Prostate gland (tissue), 2 donors: ENCODE measurements at regions not wholly inside any gene's neighbourhood (a gene's known extent, or its start where the extent isn't known, plus 50 kb on each side); places are given as distances from the start of the nearest gene placed in this dataset.

Experiments used
- DNase-seq: peaks from one replicate; pipeline ENCODE4 v3.0.0-alpha.2; 2019; ENCODE audit warnings: low spot score
- H3K27ac ChIP-seq, 2 donors: fragments of 200-600 bp; sonication (generic); 2 replicates each; pipeline ENCODE4 v1.5.1; 2017 to 2019
- H3K27me3 ChIP-seq: fragments of 200-600 bp; sonication (generic); replicated peaks from 2 replicates; pipeline ENCODE4 v1.5.1; 2019; ENCODE audit not compliant: insufficient read depth
- H3K36me3 ChIP-seq, 2 donors: fragments of 200-600 bp; sonication (generic); 1 replicate in 1 of 2; 2 replicates in 1 of 2; pipeline versions ENCODE4 v1.5.1 to v1.8.1; 2017 to 2019
- H3K4me1 ChIP-seq: fragments of 200-600 bp; sonication (generic); replicated peaks from 2 replicates; pipeline ENCODE4 v1.5.1; 2019
- H3K4me3 ChIP-seq, 2 donors: fragments of 200-600 bp; sonication (generic); 2 replicates each; pipeline ENCODE4 v1.5.1; 2017 to 2019
- H3K9me3 ChIP-seq: fragments of 200-600 bp; sonication (generic); 2 replicates; pipeline ENCODE4 v1.5.1; 2017
- CTCF ChIP-seq, 4 experiments: fragments of 200-600 bp in 2 of 4; fragments of 450-650 bp in 2 of 4; sonication (generic) in 2 of 4; IDR thresholded peaks; 1 replicate in 3 of 4; 2 replicates in 1 of 4; pipeline ENCODE4 v1.5.1; 2016 to 2019; ENCODE audit warnings: antibody characterized with exemption in 4 of 4, mild to moderate bottlenecking in 2 of 4, moderate library complexity in 2 of 4
- POLR2A ChIP-seq: fragments of 450-650 bp; IDR thresholded peaks from one replicate; pipeline ENCODE4 v1.6.1; 2016; ENCODE audit warnings: antibody characterized with exemption, mild to moderate bottlenecking
- POLR2AphosphoS5 ChIP-seq: sonication (generic); formaldehyde crosslinking; IDR thresholded peaks from one replicate; pipeline ENCODE4 v1.6.1; 2017; ENCODE audit warnings: antibody characterized with exemption
- WGBS: methylation state at CpG from one replicate; pipeline ENCODE4 v1.1.5; 2018; 5-methylcytosine and 5-hydroxymethylcytosine counted together
- intact Hi-C: fragments of 100-400 bp; cut with DNase I; formaldehyde crosslinking; loops from one replicate; pipeline ENCODE4 v1.14.2; 2022

- Histone ChIP-seq H3K9me3 (no peaks in the 10 kb centered on the region), H3K36me3 (no peaks in the 10 kb centered on the region), H3K4me1 (no peaks in the 10 kb centered on the region), H3K4me3 (no peak overlapping the region), H3K27ac (no peak overlapping the region), H3K27me3 (no peaks in the 10 kb centered on the region)
- DNase-seq: no peak
- WGBS: 73% methylated on average over 6 of the region's 6 CpGs
- TF ChIP-seq POLR2A (no peak), POLR2AphosphoS5 (no peak), CTCF (IDR thresholded peaks at IDR 0.05) (no peak)
- intact Hi-C loops: no loop called here
These were observed 101.6 kb upstream of the PTPN3 start for GRCh38 chr9:109599711-109600110.

- H3K27me3 ChIP-seq: no peaks in the 10 kb centered on the region
- no peaks in the 10 kb centered on the region for H3K4me1 ChIP-seq
- DNase-seq: no peak
- no peak for TF ChIP-seq CTCF (IDR thresholded peaks at IDR 0.05)
- no peak for TF ChIP-seq POLR2A
- TF ChIP-seq POLR2AphosphoS5: no peak
- no peak overlapping the region for H3K27ac ChIP-seq
- no peaks in the 10 kb centered on the region for H3K9me3 ChIP-seq
- H3K36me3 ChIP-seq: no peaks in the 10 kb centered on the region
- no peak overlapping the region for H3K4me3 ChIP-seq
- intact Hi-C loops: no loop called here
- WGBS: 40% methylated on average over 2 of the region's 2 CpGs
These were observed 102.0 kb upstream of the PTPN3 start for GRCh38 chr9:109600142-109600541.

- no peak for DNase-seq
- Histone ChIP-seq H3K36me3 (no peaks in the 10 kb centered on the region), H3K4me3 (no peak overlapping the region), H3K27ac (no peak overlapping the region), H3K9me3 (no peaks in the 10 kb centered on the region), H3K27me3 (no peaks in the 10 kb centered on the region), H3K4me1 (no peaks in the 10 kb centered on the region)
- WGBS: 100% methylated on average over 1 of the region's 1 CpG
- TF ChIP-seq POLR2A (no peak), POLR2AphosphoS5 (no peak), CTCF (IDR thresholded peaks at IDR 0.05) (no peak)
- intact Hi-C loops: no loop called here
These were observed 103.1 kb upstream of the PTPN3 start for GRCh38 chr9:109601181-109601580.

- DNase-seq: no peak
- no peaks in the 10 kb centered on the region for H3K36me3 ChIP-seq
- WGBS: 46% methylated on average over 4 of the region's 4 CpGs
- H3K27ac ChIP-seq: no peak overlapping the region
- no peak overlapping the region for H3K4me3 ChIP-seq
- no peaks in the 10 kb centered on the region for H3K9me3 ChIP-seq
- H3K27me3 ChIP-seq: no peaks in the 10 kb centered on the region
- H3K4me1 ChIP-seq: no peaks in the 10 kb centered on the region
- no peak for TF ChIP-seq POLR2A
- no peak for TF ChIP-seq POLR2AphosphoS5
- TF ChIP-seq CTCF (IDR thresholded peaks at IDR 0.05): no peak
- intact Hi-C loops: no loop called here
These were observed 104.9 kb upstream of the PTPN3 start for GRCh38 chr9:109602987-109603386.

- H3K9me3 ChIP-seq: no peaks in the 10 kb centered on the region
- 42% methylated on average over 6 of the region's 6 CpGs for WGBS
- no peak overlapping the region for H3K4me3 ChIP-seq
- H3K4me1 ChIP-seq: no peaks in the 10 kb centered on the region
- no peaks in the 10 kb centered on the region for H3K27me3 ChIP-seq
- intact Hi-C loops: no loop called here
- no peak for DNase-seq
- no peak overlapping the region for H3K27ac ChIP-seq
- TF ChIP-seq POLR2AphosphoS5: no peak
- TF ChIP-seq CTCF (IDR thresholded peaks at IDR 0.05): no peak
- TF ChIP-seq POLR2A: no peak
- no peaks in the 10 kb centered on the region for H3K36me3 ChIP-seq
These were observed 106.0 kb upstream of the PTPN3 start for GRCh38 chr9:109604131-109604530.
